HG02588 (cell line): ENCODE measurements at regions not wholly inside any gene's neighbourhood (a gene's known extent, or its start where the extent isn't known, plus 50 kb on each side); places are given as distances from the start of the nearest gene placed in this dataset.
A peak's percentile ranks its signal among the peaks of the same experiment; 100 is the strongest.

ENCODE experiments used
- ATAC-seq: cut with Tn5 transposase; IDR thresholded peaks from one replicate; pipeline ENCODE4 v1.9.1; 2021; ENCODE audit warnings: mild to moderate bottlenecking, moderate library complexity; ENCODE audit not compliant: unreplicated experiment

- ATAC-seq, result no peak
These were observed 128.7 kb upstream of the PKDCC start for GRCh38 chr2:41919135-41919534.

GRCh38 chr2:41920181-41920580 lies 127.6 kb upstream of the PKDCC start:
- no peak for ATAC-seq

- ATAC-seq, result no peak
These were observed 127.0 kb upstream of the PKDCC start for GRCh38 chr2:41920812-41921211.

GRCh38 chr2:41922177-41922576 lies 125.6 kb upstream of the PKDCC start:
- no peak for ATAC-seq

GRCh38 chr2:41923156-41923786 lies 124.5 kb upstream of the PKDCC start:
- no peak for ATAC-seq

GRCh38 chr2:41924024-41924423 lies 123.8 kb upstream of the PKDCC start:
- ATAC-seq, result no peak

DNA sequence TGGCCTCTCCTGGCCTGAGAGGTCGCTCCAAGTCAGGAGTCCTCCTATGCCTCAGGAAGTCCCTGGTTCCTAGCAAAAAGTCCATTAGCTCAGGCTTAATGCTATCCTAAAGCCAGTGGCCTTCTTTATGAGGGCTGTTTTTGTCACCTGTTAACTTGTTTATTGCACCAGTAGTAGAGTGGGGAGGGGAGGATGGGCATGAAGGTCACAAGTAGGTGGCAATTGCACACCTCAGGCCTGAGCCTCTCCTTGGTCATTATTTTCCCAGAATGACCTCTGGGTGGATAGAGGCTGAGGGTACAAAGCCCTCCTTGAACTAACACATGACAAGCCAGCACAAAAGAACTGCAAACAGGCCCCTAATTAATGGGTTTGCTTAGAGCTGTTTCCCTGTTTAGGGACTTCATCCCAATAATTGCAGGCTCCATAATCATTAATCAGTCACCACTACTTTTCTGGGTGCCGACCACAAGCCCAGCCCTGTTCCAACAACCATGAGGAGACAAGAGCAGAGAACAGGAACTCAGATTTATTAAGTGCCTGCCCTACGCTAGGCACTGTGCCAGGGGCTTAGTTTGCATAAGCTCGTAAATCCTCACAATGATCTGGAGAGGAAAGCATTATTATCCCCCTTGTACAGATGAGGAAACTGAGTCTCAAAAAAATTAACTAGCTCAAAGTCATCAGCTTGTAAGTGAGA lies 123.0 kb upstream of the PKDCC start:
- ATAC-seq, result no peak

- ATAC-seq, result no peak
These were observed 122.1 kb upstream of the PKDCC start for GRCh38 chr2:41925712-41926111.

DNA sequence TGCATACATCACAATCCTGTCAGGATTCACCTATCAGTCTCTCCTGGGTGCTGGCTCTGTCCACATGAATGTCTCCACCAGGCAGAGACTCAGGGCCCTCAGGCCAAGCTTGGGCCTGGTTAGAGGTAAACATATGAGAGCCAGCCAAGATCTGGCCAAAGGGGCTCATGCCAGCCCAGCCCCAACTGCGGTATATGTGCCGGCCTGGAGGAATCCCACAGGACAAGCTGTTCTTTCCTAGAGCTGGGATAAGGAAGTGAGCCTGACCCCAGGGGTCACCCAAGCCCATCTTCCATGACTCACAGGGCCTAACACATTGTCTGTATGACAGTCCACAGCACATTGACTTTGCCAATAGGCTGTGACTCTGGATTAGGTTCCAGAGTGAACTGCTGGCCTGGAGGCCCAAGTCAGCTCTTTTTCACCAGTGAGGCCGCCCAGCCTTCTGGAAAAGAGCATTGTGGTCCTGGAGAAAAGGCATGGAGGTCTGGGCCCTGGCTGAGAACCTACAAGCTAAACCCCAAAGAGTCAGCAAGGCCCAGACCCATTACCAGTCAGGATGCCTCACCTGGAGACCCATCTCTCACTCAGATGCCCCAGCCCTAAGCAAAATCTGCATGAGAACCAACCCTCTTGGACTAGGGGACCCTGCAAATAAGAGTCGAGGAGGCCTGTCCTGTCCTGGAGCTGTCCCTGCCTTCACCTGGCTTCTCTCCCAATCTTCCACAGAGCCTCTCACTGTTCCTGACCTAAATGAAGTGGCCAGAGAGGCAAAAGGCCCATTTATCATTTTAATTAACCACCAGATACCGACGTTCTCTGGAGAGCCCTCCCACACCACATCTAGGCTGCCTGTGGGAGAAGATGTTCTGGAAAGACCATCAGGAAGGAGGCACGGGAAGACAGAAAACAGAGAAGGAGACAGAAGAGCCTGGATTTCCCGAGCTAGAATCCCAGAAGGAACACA lies 120.9 kb upstream of the PKDCC start:
- ATAC-seq, result no peak

GRCh38 chr2:41927581-41928264 lies 120.1 kb upstream of the PKDCC start:
- no peak for ATAC-seq

DNA sequence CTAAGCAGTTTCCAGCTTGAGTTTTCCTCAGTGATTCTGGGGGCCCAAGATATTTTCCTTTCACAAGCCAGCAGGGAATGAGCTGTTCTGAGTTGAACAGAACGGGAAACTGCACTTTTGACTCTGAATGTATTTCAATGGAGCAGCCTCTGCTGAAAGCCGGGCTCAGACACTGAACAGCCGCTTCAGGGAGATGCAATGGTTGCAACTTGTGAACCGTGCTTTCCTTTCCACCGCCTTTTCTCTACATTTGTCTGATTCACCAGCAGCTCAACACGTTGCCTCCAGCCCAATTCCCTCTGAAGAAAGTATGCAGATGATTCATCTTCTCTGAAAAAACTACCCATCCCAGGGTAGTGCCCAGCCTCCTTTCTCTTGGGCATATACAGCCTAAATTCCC lies 119.3 kb upstream of the PKDCC start:
- no peak for ATAC-seq

GRCh38 chr2:41930807-41931566 lies 116.8 kb upstream of the PKDCC start:
- peak; percentile 56 for ATAC-seq

DNA sequence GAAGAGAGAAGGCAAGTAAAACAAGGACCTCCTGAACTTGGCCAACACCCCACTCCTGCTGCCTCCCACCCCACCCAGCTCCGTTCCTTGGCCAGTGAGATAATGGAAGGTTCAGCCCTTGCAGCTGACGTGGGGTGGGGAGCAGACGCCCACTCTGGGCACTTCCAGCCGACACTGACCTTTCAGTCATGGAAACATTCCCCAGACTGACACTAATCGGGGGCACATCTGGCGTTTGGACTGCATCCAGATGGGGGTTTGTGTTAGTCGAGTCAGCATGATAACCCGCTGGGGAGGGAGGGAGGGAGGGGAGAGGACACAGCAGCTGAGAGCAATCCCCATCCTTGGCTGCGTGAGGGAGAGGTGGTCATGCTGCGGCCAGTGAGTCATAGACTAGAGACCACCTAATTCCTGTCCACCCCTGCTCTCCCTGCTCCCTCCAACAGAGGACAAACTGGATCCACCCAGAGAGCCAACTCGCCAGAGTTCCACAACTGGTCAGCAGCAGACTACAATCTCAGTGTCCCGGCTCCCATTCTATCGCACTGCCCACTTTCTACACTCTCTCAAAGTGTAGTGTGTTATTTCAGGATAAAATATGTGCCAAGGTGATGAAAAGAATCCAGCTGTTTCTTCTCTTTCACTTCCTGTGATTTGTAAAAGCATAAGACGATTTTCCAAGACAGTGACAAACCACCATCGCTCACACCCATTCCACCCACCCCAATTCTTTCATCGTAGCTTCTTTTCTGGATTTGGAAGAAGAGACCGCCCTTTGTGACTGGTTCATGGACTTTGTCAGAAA lies 115.4 kb upstream of the PKDCC start:
- ATAC-seq, result no peak

GRCh38 chr2:41933046-41933420 lies 114.8 kb upstream of the PKDCC start:
- no peak for ATAC-seq

DNA sequence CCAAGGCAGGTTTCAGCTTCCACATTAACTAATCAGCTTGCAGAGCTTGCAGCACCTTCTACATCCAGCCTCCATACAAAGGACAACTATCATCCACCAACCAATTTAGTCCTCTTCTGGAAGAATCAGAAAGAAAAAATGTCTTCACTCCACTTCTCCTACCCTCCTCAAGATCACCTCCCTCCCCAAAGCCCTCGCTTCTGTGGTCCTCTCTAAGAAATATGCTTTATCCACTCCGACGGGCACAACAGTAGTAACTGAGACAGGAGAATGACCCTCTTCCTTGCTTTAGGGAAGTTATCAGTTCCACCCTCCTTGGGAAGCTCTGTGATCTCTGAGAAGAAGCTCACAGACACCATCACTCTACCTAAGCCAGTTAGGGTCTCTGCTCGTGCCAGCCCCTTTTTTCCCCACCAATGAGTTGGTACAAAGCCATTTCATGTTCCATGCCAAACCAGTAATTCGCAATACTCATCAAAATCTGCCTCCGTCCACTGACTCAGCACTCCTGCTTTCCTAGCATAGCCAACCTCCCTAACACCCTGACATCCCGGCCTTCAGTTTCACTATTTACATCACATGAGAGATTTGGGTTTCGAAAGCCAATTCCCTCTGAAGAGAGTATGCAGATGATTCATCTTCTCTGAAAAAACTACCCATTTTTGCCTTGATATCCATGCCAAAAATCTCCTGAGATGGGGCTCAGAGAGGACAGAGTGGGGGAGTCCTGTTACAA lies 114.1 kb upstream of the PKDCC start:
- ATAC-seq, result no peak

- no peak for ATAC-seq
These were observed 113.4 kb upstream of the PKDCC start for GRCh38 chr2:41934329-41934958.

DNA sequence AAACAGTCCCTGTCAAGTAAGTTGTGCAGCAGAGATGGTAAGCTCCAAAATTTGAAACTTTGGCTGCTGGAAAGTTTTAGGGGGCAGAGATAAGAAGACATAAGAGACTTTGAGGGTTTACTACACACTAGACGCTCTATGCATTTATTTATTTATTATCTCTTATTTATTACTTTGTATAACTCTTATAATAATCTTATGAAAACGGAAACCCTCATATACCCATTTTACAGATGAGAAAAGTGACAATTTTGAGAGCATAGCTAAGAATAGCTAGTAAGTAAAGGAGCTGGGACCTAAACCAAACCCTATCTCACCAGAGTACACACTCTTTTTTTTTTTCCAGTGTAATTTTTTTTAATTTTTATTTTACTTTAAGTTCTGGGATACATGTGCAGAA lies 112.8 kb upstream of the PKDCC start:
- no peak for ATAC-seq

DNA sequence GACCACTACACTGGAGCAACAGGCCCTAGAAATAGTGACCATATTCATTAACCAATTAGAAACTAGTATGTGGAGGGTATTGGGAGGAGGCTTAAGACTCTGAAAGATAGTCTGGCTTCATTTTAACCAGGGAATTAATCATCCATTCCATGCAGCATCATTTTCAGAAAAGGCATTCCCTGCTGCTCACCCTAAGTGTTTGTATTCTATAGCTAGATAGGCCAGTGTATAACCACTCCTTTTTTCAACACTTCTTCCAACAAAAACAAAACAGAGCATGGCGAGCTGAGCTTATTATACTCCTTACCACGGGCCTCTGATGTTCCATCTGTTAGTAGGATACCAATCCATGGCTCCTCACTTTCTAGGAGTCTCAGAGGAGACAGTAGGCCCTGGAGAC lies 112.0 kb upstream of the PKDCC start:
- no peak for ATAC-seq
